Activated effector memory CD4-positive, alpha-beta T cell treated with Interleukin-2 at 50 U/mL for 16 hours (primary cell): ENCODE measurements at regions not wholly inside any gene's neighbourhood (a gene's known extent, or its start where the extent isn't known, plus 50 kb on each side); places are given as distances from the start of the nearest gene placed in this dataset.

Experiments used
- DNase-seq: peaks from one replicate; pipeline ENCODE4 v3.0.0-alpha.2; 2020

DNA sequence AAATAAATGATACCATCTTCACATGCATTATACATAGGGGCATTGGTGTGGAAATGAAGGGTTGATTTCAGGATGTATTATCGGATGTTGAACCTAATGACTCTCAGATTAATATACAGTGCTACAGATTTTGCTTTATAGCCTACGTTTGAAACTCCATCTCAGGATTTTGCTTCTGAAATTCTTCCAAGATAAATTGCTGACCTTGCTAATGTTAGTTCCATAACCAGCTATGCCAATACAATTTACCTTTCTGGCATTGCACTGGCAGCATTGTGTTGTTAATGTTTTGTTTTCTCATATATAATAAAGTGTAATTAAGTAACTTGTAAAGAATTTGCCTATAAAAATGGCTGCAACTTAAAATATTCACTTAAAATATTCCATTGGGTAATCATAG is 350.1 kb downstream of the CHRM3 start:
- DNase-seq, result no peak

DNA sequence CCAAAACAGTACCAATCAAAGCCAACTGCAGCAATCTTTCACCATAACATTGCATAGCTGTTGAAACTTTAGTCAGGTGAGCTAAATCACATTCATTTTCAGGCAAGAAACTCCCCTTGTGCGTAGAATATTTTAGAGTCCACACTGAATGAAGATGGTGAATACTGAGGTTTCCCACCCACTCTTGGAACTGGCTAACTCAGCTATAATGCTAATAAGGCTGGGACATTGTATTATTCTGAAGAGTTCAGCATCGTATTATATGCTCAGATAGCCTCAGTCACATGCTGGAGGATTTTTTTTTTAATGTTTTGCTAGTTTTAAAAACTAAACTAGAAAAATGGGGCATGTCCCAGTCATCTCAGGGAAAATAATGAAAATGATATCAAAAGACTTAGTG is 352.3 kb upstream of the FMN2 start:
- DNase-seq, result no peak

DNA sequence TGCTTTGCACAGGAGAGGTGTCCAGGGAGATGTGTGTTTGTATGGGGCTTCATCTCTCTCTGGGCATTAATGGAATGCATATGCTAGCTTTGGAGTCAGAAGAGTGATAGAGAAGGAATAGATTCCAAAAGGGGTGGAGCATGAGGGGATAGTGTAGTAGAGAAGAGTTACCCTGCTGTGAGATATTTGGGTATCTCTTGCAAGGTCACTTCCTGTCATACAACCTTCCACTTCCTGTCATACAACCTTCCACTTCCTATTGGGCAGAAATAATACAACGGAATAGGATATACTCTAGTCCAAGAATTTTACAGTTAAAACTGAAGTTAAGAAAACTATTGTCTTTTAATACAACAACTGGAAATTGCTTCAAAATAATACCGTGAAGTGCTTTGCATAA is 351.8 kb upstream of the FMN2 start:
- no peak for DNase-seq

DNA sequence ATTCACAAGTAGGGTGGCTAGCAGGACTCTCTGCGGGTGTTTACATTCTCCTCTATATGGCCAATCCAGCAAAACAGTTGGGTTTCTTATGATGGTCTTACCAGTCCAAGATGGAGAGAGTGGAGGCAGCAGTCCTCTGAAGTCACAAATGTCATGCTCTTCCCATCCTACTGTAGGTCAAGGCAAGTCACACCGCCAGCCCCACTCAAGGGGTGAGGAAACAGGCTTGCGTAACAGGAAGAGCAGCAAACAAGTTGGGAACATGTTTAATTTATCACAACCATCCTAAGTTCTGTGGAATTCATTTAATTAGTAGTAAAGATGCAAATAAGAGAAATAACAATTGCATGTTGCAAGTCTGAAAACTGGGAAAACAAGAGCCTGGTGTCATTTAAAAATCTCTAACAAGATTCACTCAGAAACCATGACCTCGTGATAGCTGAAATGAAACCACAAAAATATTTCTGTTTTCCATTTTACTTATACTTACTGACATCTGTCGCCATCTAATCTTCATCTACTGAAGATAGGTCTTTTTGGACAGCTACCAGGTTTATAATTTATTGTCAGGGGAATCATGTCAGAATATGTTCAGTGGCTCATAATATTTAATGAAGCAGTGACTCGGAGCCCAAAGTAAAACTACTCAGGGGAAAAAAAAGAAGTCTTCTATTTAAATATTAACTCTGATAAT is 349.1 kb upstream of the FMN2 start:
- no peak for DNase-seq

DNA sequence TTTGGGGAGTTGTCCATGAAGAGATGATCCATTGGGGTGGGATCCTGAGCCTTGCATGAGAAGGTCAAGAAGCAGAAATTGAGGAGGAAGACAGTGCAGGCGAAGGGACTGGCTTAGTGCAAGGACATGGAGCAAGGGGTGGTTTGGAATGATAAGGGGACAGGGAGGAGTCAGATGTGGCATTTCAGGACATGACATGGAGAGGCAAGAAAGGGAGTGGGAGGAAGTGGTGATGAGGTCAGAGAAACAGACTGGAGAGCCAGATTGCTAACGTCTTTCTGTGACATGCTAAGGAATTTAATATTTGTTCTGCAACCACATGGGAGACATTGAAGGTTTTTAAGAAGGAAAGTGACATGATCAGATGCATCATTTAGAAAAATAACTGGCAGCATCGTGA is 346.8 kb upstream of the FMN2 start:
- no peak for DNase-seq

DNA sequence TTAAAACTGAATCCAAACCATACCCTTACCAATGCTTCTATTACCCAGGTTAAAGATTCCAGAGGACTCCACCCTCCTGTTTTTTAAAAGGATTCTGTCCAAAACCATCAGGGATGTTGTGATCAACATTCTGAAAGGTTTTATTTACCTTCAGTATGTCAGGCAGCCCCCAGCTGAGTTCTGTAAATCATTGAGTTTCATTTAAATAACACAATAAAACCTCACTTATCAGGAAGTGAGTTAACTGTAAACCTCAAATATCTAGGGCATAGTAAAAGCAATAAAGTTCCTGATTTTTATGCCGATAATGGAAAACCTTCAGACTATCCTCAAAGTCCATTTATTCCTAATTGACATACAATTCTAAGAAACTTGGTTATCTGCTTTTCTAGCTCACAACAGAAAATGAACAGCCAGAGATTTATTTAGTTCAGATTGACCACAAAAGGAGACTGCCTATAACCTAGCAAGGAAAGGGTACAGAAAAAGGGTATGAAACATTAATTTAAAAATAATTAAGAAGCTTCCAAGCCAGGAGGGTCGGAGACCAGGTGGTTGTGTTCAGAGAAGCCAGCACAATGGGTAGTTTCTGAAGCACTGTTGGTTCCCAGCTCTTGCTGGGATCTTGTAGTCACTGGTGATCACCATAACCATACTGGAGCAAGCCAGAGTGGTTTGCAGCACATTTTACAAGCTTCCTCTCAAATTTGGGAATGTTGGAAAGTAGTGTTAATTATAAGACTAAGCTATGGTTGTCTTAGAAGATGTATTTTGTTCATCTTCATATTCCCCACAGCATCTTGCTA is 336.4 kb upstream of the FMN2 start:
- no peak for DNase-seq

DNA sequence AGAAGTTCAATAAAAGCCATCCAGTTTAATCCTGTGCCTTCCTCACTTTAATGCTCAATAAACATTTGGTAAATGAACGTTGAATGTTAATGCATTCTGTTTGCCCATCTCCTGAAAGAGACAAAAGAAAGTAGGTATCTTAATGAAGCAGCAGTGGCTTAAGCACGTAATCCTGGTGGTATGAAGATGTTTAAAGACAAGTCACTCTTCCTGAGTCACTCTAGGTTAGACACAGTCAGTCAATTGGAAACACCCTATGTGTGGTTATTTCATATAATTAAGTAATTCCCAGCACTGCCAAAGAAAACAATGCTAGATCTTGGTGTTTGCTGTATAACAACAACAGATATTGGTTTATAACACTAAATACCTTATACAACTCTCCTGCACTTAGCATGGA is 334.0 kb upstream of the FMN2 start:
- DNase-seq, result no peak

DNA sequence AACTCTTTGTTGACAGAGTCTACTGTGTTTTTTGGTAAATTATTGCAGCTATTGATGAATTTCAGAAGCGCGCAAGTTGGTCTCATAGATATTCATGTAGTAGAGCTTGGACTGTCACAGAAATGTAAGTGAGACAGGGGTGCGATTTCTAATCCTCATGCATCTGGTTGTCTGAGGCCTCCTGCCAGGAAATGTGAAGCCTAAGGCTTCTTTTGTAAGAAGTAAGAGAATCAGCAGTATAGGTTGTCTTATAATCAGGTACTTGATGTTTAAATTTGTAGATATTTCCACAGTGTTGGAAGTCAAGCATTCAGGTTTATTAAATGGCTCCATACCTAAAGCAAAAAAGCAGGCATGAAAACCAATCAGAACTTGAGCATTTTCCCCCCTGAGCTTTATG is 332.9 kb upstream of the FMN2 start:
- DNase-seq, result no peak

DNA sequence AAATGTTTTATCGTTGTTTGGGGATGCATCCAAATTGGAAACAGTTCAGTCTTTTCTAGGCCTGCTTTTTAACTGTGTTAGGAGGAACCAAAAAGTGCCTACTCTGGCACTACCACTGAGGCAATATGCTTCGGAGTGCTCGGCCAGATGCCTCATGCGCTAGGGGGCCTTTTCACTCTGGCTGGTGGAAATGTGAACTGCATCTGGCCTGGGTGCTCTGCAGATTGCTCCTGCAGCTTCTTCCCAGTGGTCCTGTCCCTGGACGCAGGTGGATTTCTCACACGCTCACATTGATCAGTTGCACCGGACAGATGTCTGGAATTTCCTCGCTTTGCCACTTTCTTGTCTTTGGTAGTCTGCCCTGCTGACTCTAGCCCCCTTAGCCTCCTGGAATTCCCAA is 330.2 kb upstream of the FMN2 start:
- no peak for DNase-seq

DNA sequence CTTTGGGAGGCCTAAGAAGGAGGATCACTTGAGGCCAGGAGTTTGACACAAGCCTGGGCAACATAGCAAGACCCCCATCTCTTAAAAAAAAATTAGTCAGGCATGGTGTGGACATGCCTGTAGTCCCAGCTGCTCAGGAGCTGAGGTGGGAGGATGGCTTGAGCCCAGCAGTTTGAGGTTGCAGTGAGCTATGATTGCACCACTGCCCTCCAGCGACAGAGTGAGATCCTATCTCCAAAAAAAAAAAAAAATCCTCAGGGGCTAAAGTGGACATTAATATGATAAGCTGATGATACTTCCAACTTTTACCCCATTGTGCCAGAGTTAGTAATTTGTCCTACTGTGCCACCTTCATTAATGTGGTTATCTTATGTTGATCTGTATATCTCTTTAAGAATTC is 327.8 kb upstream of the FMN2 start:
- no peak for DNase-seq

DNA sequence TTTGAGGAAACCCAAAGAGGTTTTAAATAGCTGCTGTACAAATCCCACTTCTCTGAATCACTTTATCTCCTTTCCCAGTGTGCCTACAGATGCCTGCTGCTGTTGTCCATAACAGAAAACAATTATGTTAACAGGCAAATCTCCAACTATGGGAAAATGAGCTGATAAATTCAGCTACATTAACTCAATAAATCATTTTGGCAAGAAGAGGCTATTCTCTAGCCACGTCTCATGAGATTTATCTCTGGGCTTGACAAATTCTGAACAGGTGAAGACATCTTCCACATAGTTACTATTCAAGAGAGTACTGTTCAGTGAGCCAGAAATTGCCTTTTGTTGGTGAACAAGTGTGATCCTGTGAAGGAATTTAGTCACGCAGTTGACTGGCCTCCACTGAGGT is 327.1 kb upstream of the FMN2 start:
- DNase-seq, result no peak

DNA sequence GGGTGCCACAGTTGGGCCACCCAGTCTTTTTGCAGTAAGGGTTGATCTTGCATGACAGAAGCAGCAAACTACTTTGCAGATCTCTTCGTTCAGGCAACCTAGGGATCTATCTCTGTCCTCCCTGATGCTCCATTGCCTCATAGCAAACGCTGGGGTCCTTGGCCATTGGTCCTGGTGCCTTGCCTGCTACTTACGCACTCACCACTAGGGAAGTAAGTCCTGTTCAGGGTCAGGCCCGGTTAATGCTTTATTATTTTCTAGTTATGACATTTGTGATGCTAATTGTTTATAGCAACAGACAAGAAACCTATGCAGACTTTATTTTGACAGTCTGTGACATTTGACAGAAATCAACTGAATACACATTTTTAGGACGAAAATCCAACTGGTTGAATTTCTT is 326.5 kb upstream of the FMN2 start:
- no peak for DNase-seq

DNA sequence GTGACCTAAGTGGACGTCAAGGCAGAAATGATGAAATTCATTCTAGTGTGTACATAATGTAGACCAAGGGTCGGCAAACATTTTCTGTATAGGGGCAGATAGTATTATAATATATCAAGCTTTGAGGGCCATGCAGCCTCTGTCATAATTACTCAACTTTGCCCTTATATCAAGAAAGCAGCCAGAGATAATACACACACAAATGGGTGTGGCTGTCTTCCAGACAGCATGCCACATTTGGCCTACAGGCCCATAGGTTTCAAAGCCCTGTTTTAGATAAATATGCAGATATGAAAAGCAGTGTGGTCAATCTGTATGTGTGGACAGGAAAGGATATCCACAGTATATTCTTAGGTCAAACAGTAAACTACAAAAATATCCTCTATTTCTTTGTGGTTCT is 320.1 kb upstream of the FMN2 start:
- DNase-seq, result no peak

DNA sequence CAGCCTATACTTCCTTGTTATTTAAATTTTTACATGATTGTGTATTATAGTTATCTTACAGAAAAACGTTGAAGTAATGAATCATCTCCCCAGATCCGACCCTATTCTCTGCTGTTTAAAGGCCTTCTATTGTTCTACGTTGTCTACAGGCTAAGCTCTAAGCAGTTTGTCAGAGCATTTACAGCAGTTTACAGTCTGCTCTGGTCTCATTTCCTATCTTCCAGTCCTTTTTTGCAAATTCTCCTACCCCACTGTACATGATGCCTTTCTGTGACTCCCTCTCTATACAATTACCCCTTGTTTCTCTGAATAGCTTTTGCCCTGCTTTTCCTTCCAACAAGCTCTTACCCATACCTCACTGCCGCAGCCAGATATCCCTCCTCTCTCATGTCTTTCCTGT is 319.2 kb upstream of the FMN2 start:
- DNase-seq, result no peak

DNA sequence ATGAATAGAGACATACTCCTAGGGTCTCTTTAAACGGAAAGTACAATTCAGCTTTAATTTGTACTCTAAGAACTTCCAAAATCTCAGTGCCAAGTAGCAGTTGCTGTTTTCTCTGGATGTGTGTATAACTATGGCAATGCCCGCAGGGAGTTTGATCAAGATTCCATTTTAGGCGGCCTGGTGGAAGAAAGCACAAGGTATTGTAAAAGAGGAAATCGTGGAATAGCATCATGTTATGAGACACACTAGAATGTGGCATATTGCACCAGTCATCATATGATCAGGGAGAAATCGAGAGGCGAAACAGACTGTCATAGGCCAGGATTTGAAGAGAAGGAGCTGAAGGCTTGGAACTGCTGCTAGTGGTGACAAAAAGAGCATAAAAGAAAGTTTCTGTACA is 316.2 kb upstream of the FMN2 start:
- DNase-seq, result no peak

DNA sequence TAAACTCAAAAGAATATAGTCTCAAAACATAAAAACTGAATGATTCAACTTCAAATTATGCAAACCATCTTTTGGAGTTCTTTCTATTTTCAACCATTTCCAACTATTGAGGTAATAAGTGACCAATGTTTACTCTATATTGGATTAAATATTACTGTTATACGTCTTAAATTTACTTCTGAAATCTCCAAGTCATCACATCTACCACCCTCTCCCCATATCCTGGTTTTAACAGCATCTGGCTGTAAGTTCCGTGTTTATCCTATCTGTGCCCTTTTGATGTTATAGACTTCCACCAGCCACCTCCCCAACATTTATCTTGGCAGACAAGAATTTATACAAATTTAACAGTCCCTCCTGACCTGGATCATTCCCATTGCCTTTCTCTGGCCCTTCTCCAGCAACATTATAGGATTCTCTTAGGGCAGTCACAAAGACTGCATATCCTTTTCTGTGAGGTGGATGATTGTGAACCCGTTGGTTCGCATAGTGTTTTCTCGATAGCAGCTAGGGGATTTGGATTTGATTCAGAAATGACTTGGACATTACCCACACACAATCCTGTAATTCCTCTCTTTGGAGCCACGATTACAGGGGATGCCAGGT is 313.4 kb upstream of the FMN2 start:
- DNase-seq, result no peak

DNA sequence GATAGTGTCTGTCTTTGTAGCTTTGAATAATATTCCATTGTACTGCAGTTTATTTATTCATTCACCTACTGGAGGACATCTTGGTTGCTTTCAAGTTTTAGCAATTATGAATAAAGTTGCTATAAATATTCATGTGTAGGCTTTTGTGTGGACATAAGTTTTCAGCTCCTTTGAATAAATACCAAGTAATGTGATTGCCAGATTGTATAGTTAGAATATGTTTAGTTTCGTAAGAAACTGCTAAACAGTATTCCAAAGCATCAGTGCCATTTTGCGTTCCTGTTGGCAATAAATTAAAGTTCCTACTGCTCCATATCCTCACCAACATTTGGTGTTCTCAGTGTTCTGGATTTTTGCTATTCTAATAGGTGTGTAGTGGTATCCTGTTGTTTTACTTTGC is 311.7 kb upstream of the FMN2 start:
- no peak for DNase-seq

DNA sequence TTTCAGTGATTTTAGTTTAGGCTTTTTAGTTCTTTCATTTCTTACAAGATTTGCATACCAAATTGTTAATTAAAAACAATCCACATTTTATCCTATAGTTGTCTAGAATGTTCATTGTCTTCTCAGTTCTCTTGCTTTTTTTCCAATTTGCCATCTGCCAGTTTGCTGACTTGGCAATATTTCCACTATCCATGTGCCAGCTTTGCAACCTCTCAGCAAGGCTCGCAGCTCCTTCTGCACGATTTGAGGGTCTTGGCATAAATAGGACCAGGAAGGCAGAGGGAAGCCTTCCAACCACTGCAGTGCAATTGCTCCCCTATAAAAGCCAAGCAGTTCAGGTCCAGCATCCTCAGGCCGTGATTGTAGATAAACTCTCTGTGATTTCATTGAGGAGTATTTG is 306.8 kb upstream of the FMN2 start:
- no peak for DNase-seq

DNA sequence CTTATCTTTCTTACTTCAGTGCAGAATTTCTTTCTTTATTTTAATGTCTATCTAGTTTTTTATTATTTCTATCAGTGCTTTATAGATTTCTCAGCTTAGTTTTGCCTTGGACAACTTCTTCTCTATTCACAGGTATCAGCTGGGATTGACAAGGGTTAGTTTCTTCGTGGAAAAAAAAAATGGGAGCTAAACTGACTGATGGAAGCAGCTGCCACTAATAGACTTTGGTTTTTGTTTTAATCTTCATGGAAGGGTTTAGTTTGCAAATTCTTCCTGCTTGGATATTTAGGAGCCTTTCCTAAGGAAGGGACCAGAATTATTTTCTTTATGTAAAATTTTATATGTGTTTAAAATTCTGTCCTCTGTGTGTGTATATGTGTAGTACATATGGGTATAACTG is 306.1 kb upstream of the FMN2 start:
- no peak for DNase-seq

DNA sequence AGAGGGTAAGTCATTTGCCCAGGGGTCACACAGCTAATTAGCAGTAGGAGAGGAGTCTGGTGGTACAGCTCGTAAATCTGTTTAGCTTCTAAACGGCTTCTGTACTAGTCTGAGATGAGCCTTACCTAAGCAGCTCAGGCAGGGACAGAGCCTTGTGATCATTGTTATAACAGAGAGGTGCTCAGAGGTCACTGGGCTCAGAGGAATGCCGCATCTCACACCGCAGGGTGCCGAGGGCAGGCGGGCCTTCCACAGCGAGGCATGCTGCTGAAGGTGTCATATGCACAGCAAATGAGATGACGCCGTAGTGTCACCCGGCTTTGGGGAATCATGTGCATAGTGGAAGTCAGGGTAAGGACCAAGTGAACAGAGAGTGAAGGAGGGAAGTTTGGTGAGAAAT is 305.2 kb upstream of the FMN2 start:
- DNase-seq, result no peak

DNA sequence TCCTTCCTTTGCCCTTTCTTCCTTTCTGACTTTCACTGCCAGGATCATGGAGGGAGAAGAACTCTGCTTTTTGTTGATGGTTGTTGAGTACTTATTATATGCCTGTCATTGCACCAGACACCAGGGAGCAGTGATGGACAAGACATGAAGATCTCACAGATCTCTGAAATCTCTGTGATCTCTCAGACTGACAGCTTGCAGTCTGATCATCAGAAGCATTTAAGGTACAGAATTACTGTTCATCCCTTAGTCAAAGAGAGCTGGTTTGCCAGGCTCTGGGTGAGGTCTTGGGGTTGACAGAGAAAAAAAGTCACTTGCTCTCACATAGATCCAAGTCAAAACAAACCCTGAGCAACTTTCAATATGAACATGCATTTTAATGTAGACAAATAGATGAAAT is 299.5 kb upstream of the FMN2 start:
- DNase-seq, result no peak

DNA sequence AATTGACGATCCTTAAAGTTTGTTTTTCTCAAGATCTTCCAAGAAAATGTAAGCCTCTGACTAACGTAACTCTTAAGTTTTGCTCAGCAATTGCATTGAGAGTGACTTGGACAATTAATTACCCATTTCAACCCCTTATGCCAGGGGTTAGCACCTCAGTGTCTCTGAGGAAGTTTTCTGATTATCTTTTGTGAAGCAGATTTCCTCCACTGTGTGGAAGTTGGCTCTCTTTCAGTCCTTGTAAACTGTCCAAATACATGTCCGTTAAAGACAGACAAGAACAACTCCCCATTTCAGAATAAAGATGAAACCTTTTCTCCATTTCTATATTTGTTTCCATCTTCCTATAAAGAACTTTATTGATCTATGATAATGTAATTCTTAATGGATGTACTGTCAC is 296.4 kb upstream of the FMN2 start:
- DNase-seq, result no peak

DNA sequence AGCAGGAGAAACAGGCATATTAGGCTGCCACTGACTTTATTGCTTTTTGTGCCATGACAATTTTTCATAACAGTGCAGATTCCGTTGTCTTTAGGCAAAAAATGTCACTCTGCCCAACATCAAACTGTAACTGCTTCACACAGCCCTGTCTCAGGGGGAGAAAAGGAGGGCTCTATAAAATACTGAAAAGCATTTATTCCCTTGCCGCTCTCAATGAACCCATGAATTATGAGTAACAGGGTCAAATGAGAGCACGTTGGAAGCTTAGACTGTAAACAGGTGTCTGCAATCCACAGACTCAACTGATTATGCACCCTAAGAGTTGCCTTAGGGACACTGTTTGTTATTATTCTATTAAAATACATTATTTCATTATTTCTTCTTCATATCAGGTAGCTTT is 292.1 kb upstream of the FMN2 start:
- no peak for DNase-seq

DNA sequence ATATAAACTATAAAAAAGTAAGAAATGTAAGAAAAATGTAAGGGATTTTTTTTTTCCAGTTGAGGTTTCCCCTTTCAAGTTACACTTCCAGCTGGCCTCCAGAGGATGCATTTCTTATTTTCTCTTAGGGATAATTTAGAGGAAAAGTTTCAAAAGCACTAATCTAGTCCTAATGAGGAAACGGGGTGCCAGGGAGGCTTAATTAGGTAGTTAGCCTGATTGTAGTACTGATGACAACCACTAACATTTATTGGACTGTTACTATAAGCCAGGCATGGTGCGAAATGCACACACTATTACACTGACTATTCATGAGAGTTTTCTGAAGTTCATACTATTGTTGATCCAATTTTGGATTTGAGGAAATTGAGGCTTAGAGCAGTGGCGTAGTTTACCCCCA is 290.8 kb upstream of the FMN2 start:
- DNase-seq, result no peak

DNA sequence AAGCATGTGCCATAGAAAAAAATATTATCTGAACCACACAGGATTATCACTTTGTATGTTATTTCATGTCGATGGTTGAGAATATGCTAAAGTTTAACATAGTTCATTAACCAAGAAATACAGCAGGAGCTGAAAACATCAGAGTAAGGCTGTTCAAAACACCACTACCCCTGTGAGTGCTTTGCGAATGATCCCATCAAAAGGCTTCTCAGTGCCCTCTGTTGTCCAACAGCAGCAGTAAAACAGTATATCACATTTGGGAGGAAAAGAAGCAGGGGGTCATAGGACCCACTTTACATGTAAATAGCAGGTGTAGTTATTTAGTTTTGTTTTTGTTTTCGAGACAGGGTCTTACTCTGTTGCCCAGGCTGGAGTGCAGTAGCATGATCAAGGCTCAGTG is 289.4 kb upstream of the FMN2 start:
- DNase-seq, result no peak
